Stimulated activated CD4-positive, alpha-beta T cell treated with anti-CD3 and anti-CD28 coated beads, Interleukin-15, amount 100 ng/mL, for 1 hour (primary cell): ENCODE measurements at regions not wholly inside any gene's neighbourhood (a gene's known extent, or its start where the extent isn't known, plus 50 kb on each side); places are given as distances from the start of the nearest gene placed in this dataset.
"Not testable (repeated sequence)": the region's sequence is repeated elsewhere in the genome, so short reads cannot be mapped to it uniquely, and the experiment has no call there.

ENCODE experiments used
- DNase-seq, 2 donors: peaks; one replicate each; pipeline ENCODE4 v3.0.0-alpha.2; 2020; ENCODE audit warnings: low read depth in 1 of 2, low spot score in 1 of 2

DNA sequence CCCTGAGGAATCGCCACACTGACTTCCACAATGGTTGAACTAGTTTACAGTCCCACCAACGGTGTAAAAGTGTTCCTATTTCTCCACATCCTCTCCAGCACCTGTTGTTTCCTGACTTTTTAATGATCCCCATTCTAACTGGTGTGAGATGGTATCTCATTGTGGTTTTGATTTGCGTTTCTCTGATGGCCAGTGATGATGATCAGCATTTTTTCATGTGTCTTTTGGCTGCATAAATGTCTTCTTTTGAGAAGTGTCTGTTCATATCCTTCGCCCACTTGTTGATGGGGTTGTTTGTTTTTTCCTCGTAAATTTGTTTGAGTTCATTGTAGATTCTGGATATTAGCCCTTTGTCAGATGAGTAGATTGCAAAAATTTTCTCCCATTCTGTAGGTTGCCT, 223.5 kb downstream of the MAF start:
- DNase-seq = not testable (repeated sequence)

GRCh38 chr16:79375351-79375750, 225.2 kb downstream of the MAF start:
- DNase-seq = no peak

GRCh38 chr16:79372503-79373184, 227.9 kb downstream of the MAF start:
- DNase-seq = peak in 1 of 2 donors; percentile 1

GRCh38 chr16:79370736-79371135, 229.8 kb downstream of the MAF start:
- no peak for DNase-seq

- no peak for DNase-seq
Measured at GRCh38 chr16:79369796-79370195, 230.7 kb downstream of the MAF start.

DNA sequence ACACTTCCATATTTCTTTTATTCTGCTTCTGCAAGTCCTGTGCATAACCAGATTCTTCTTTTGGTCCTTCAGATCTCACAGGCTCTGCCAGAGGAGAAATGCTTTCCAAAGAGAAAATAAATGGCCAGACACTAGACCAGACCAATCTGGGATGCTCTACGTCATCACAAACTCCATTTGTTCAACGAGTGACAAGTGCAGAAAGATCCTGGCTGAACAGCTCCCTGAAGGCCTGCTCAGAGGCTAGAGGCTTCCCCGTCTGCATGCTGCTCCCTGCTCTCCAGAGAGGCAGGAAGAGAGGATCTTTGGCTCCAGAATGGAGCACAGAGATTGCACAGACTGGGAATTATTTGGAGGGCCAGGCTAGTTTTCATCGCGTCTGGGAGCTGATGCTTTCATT, 232.7 kb downstream of the MAF start:
- no peak for DNase-seq

GRCh38 chr16:79366635-79367034, 233.9 kb downstream of the MAF start:
- no peak for DNase-seq

- no peak for DNase-seq
Measured at GRCh38 chr16:79365702-79366101, 234.8 kb downstream of the MAF start.

DNA sequence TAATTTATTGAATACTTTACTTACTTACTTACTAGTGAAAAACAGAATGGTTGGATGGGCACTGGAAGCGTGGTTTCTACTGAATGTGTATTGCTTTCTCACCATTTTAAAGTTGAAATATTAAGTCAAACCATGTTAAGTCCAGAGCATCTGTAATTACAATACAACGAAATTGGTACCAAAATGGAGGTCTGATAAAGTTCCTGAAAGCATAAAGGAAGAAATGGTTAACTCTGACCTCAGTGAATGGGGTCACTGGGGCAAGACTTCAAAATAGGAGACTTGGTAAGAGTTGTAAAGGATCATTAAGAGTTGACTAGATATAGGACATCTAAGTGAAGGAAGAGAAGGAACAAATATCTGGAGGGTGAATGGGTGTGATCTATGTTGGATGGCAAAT, 237.1 kb downstream of the MAF start:
- DNase-seq = no peak

- DNase-seq = no peak
Measured at GRCh38 chr16:79363035-79363434, 237.5 kb downstream of the MAF start.

DNA sequence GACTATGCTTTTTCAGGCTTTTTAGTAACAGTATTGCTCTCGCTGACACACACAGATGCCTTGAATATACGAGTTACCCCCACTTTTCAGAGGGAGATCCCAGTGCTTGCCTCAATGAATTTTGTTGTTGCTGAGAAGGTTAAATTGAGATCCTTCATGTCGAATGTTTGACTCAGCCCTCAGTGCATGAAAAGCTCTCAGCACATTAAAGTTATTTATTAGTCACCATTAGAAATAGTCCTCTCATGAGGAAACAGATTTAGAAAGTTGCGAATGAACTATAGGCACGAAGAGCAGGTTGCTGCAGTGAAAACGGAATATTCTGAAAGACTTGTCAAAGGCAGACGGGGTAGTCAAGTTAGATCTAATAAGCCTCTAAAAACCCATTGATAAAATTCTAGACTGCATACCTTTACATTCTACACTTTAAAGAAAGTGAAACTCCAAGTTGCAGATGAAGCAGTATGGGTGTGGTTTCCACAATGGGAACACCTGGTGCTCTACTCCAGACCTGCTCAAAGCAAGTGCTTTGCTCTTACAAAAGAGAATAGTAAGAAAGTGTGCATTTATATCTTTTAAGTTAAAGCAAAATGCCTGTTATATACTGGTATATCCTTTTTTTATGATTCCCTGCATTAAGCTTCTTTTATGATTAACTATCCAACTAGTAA, 238.1 kb downstream of the MAF start:
- DNase-seq = no peak

- no peak for DNase-seq
Measured at GRCh38 chr16:79361132-79361751, 239.3 kb downstream of the MAF start.

DNA sequence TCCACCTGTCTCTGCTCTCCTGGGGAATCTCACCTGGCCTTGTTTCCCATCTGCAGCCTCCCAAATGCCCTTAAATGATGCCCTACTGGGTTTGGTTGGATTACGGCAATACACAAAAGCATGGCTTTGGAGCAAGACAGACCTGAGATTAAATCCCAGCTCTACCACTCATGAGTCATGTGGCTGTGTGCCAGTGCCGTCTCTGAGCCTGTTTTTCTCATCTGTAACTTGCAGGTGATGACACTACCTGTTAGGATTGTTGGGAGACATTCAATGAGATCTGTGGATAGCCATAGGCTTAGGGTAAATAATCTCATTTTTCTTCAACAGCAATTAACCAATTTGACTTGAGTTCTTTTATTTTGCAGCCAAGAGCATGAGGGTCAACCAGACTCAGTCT, 240.3 kb downstream of the MAF start:
- DNase-seq = no peak

DNA sequence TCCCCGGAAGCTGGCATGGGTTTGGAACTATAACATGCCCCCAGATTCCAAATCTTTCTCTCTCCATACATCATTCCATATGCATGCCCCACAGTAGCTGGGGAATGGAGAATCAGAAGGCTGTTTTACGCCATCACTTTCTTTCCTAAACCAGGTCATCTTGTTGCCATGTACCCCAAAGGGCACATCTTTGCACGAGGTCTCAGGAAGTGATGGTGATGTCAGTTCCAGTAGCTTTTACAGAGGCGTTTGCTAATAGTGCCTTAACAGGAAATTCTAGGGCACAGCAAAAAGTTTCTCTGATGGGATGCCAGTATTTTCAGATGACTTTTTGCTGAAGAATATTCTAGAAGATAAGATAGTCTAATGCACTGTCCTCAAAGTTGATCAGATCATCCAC, 241.5 kb downstream of the MAF start:
- DNase-seq = no peak

DNA sequence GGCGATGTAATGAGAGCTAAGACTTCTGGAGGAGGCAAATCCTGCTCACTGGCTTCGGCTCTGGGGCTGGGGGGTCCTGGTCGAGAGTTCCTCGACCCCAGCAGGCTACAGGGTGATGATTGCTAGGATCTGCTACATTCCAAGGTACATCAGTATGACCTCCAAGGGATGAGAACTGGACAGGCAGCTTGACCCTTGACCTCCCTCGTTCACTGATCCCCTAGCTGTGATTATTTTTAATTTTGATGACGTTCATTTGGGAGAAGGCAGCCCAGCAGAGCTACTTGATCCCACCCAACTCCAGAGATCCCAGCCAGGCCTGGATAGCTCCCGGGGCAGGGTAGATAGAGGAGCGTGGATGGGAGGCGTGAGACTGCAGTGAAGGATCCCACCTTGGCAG, 242.3 kb downstream of the MAF start:
- DNase-seq = no peak

DNA sequence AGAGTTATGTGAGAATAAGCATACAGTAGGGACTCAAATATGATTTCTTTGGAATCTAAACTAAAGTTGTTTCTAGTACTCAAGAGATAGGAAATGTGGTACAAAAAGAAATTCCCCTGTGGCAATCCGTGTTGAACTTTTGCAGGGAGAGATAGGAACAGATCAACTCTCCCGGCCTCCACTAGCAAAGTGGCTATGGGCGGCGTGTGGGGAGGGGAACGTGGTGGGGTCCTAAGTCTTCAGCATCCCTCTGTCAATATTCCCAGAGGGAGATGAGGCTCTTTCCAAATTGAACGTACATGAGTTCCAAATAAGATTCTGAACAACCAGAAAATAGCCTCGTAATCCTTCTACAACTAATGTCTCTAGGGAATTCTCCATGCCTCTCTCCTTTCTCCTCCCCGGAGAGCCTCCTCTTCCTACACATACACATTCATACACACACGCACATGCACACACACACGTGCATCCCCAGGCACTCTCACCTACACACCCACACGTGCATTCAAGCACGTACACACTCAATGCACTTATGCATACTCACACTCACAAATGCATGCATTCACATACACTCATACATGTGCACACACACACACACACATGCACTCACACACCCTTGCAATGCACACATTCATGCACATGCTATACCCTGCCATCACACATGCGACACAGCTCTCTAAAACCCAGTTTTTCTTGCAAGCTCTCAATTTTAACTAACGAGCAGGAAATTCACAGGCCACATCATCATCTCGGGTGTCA, 244.8 kb downstream of the MAF start:
- DNase-seq = no peak

- no peak for DNase-seq
Measured at GRCh38 chr16:79351927-79352326, 248.6 kb downstream of the MAF start.

- DNase-seq = no peak
Measured at GRCh38 chr16:79349803-79350202, 250.7 kb downstream of the MAF start.

- DNase-seq = no peak
Measured at GRCh38 chr16:79348521-79349306, 251.8 kb downstream of the MAF start.

GRCh38 chr16:79347277-79347676, 253.3 kb downstream of the MAF start:
- no peak for DNase-seq

DNA sequence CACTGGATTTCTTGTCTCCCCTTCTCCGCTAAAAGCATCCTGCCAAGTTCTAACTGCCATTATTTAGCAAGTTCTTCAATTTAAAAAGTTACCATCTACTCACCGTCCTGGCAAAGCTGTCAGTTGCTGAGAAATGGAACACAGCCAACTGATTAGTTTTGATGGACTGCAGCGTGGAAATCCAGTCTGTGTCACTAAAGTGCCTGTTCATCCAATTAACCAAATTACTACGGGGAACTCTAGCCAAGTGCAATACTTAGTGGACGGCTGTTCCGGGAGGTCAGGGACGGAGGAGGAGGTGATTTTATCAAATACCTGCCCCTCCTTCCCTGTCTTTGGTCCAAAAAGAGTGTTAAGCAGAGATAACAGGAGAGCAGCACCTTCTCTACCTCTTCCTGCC, 260.7 kb downstream of the MAF start:
- DNase-seq = no peak
